OCI-LY3 (cell line): ENCODE measurements at regions not wholly inside any gene's neighbourhood (a gene's known extent, or its start where the extent isn't known, plus 50 kb on each side); places are given as distances from the start of the nearest gene placed in this dataset.

Experiments
- H2AFZ ChIP-seq: fragments of 200-600, 300-600 bp; shearing (Covaris generic); 2 replicates; pipeline ENCODE4 v1.6.0; 2014; ENCODE audit warnings: antibody characterized with exemption, low read depth, low read length
- H3K27ac ChIP-seq: fragments of 200-600, 300-600 bp; sonication (generic); 2 replicates; pipeline ENCODE4 v1.5.1; 2014; ENCODE audit warnings: mild to moderate bottlenecking, low read length, moderate library complexity, mixed read lengths
- H3K27me3 ChIP-seq: fragments of 200-600, 300-600 bp; sonication (generic); 2 replicates; pipeline ENCODE4 v1.6.1; 2014; ENCODE audit warnings: low read depth, low read length, mixed read lengths
- H3K36me3 ChIP-seq: fragments of 200-600, 300-600 bp; sonication (generic); replicated peaks from 2 replicates; pipeline ENCODE3; 2014; ENCODE audit warnings: low read depth, low read length, mixed read lengths
- H3K4me1 ChIP-seq: fragments of 300-600, 200-600 bp; sonication (generic); 2 replicates; pipeline ENCODE4 v1.6.1; 2014; ENCODE audit warnings: low read length, mixed read lengths
- H3K4me2 ChIP-seq: fragments of 200-600, 300-600 bp; sonication (generic); 2 replicates; pipeline ENCODE4 v1.6.1; 2014; ENCODE audit warnings: low read length, mixed read lengths
- H3K4me3 ChIP-seq: fragments of 300-600, 200-600 bp; sonication (generic); 2 replicates; pipeline ENCODE4 v1.5.1; 2014; ENCODE audit warnings: antibody characterized with exemption, mild to moderate bottlenecking, low read length, moderate library complexity
- H3K79me2 ChIP-seq: fragments of 300-600, 200-600 bp; shearing (Covaris generic); 2 replicates; pipeline ENCODE4 v1.6.1; 2014; ENCODE audit warnings: mild to moderate bottlenecking, low read length, mixed read lengths
- H3K9ac ChIP-seq: fragments of 300-600, 200-600 bp; shearing (Covaris generic); 2 replicates; pipeline ENCODE4 v1.6.0; 2014; ENCODE audit warnings: mild to moderate bottlenecking, low read length, moderate library complexity
- H3K9me3 ChIP-seq: fragments of 200-600, 300-600 bp; shearing (Covaris generic); 2 replicates; pipeline ENCODE4 v1.6.1; 2014; ENCODE audit warnings: low read length, mixed read lengths; ENCODE audit not compliant: insufficient read depth
- H4K20me1 ChIP-seq: fragments of 200-600, 300-600 bp; sonication (generic); 2 replicates; pipeline ENCODE4 v1.6.1; 2016; ENCODE audit warnings: low read length, mixed read lengths; ENCODE audit not compliant: insufficient read depth
- CTCF ChIP-seq: fragments of 200-600, 300-600 bp; sonication (generic); IDR thresholded peaks from 2 replicates; pipeline ENCODE4 v1.5.1; 2014; ENCODE audit warnings: antibody characterized with exemption, low read length, low read depth
- EZH2phosphoT487 ChIP-seq: fragments of 200-600 bp; shearing (Covaris generic); IDR thresholded peaks from 2 replicates; pipeline ENCODE4 v1.6.1; 2018; ENCODE audit warnings: antibody characterized with exemption, mixed run types, low read depth

- Histone ChIP-seq H4K20me1 (no peaks in the 10 kb centered on the region), H3K4me3 (no peak overlapping the region), H3K27me3 (0 out of 2 replicates have a peak, but pooled peaks cover 5% of the 10 kb centered on the region), H3K9me3 (no peaks in the 10 kb centered on the region), H2AFZ (no peak overlapping the region; the same call in 1 of the 2 replicates), H3K27ac (no peak overlapping the region), H3K36me3 (no peaks in the 10 kb centered on the region), H3K79me2 (no peaks in the 10 kb centered on the region), H3K9ac (no peak overlapping the region), H3K4me1 (peaks cover 8% of the 10 kb centered on the region), H3K4me2 (no peak overlapping the region)
- TF ChIP-seq EZH2phosphoT487 (no peak), CTCF (no peak)
These were observed 176.9 kb downstream of the PALM2AKAP2 start for GRCh38 chr9:109956717-109957440.

- Histone ChIP-seq H3K36me3 (no peaks in the 10 kb centered on the region), H3K4me3 (no peak overlapping the region), H3K9ac (no peak overlapping the region), H3K4me1 (peaks cover 5% of the 10 kb centered on the region; the same call in 1 of the 2 replicates), H3K79me2 (no peaks in the 10 kb centered on the region), H3K4me2 (no peak overlapping the region), H3K9me3 (no peaks in the 10 kb centered on the region), H2AFZ (no peak overlapping the region), H4K20me1 (no peaks in the 10 kb centered on the region), H3K27me3 (0 out of 2 replicates have a peak, but pooled peaks cover 5% of the 10 kb centered on the region), H3K27ac (no peak overlapping the region)
- TF ChIP-seq CTCF, result no peak
- no peak for TF ChIP-seq EZH2phosphoT487
These were observed 179.7 kb downstream of the PALM2AKAP2 start for GRCh38 chr9:109959679-109960078.

DNA sequence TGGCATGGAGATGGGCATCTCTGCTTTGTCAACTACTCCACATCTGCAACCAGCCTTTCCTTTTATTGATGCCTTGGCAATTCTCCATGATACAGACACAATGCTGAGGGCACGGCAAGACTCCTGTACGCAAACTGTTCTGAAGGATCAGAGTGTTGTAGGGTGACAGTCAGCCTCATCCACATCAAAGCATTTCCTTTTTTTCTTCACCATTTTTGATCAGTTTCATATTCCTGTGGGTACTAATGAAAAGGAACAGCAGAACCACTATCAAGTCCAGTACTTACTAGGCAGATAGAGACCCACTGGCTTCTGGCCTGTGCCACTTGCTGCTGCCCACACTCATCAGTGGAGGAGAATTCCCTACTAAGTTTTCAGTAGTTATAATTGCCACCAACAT, 181.6 kb downstream of the PALM2AKAP2 start:
- no peaks in the 10 kb centered on the region for H4K20me1 ChIP-seq
- no peak overlapping the region for H3K9ac ChIP-seq
- no peak overlapping the region for H2AFZ ChIP-seq
- peaks cover 15% of the 10 kb centered on the region for H3K4me1 ChIP-seq
- H3K27me3 ChIP-seq, result 0 out of 2 replicates have a peak, but pooled peaks cover 13% of the 10 kb centered on the region
- no peak overlapping the region for H3K27ac ChIP-seq
- no peak overlapping the region for H3K4me3 ChIP-seq
- no peaks in the 10 kb centered on the region for H3K79me2 ChIP-seq
- no peak for TF ChIP-seq EZH2phosphoT487
- no peak for TF ChIP-seq CTCF
- H3K4me2 ChIP-seq, result no peak overlapping the region
- H3K36me3 ChIP-seq, result no peaks in the 10 kb centered on the region
- no peaks in the 10 kb centered on the region for H3K9me3 ChIP-seq

DNA sequence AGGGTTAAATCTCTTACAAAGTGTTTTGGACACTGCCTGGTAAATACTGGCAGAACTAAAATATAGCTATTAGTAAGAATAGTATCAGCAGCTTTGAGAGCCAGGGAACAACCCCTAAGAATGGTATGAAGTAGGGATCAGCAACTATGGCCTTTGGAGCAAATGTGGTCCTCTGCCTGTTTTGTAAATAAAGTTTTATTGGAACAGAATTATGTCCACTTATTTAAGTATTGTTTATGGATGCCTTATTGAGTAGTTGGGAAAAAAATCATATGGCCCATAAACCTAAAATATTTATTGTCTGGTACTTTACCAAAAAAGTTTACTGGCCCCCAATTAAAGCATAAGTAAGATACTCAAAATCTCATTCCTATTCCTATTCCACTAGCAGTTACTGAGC, 182.2 kb downstream of the PALM2AKAP2 start:
- TF ChIP-seq EZH2phosphoT487, result no peak
- TF ChIP-seq CTCF, result no peak
- Histone ChIP-seq H2AFZ (no peak overlapping the region), H3K4me1 (peaks cover 21% of the 10 kb centered on the region), H3K36me3 (no peaks in the 10 kb centered on the region), H3K9ac (no peak overlapping the region), H3K27me3 (0 out of 2 replicates have a peak, but pooled peaks cover 13% of the 10 kb centered on the region), H3K4me2 (no peak overlapping the region), H3K9me3 (no peaks in the 10 kb centered on the region), H3K27ac (no peak overlapping the region), H3K4me3 (no peak overlapping the region), H3K79me2 (no peaks in the 10 kb centered on the region), H4K20me1 (no peaks in the 10 kb centered on the region)
